NCI-H82 (cell line): ENCODE measurements at regions not wholly inside any gene's neighbourhood (a gene's known extent, or its start where the extent isn't known, plus 50 kb on each side); places are given as distances from the start of the nearest gene placed in this dataset.
"Not testable (repeated sequence)": the region's sequence is repeated elsewhere in the genome, so short reads cannot be mapped to it uniquely, and the experiment has no call there.

Source experiments
- DNase-seq: peaks from one replicate; lab custom pipeline; 2025; lab: John Stamatoyannopoulos, UW

GRCh38 chr13:58369936-58370335 lies 738.4 kb downstream of the PCDH17 start:
- DNase-seq = no peak

DNA sequence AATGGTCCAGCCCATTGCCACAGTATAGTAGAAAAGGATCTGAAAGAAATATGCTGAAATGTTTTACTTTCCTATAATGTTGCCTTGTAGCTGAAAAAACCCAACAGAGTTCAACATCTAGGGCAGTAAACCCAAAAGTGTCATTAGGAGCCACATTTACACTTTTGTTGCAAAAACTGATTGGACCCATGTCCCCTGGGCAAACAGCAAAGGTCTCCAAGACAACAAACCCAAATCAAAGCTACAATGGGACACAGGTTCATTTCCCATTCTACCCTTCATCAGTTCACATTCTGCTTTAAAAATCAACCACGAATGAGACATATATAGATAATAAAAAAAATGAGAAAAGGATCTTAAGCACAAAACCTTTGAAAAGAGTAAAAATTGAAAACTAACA lies 744.8 kb downstream of the PCDH17 start:
- DNase-seq = no peak

DNA sequence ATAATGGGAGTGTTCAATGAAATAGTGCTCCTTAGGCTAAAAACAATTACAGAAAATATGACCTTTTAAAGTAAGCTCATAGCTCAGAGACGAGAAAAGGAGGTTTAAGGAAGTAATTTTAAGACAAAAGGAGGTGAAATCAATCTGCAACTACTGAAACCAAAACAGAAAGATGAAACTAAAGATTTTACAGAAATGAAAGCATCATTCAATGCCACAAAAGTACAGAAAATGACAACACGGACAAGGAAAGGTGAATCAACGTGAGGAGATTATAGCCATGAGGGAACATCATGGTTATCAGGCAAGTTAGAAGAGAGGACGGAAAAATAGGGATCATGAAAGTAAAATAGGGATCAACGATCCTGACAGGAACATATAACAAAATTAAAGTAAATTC lies 745.2 kb downstream of the PCDH17 start:
- no peak for DNase-seq

DNA sequence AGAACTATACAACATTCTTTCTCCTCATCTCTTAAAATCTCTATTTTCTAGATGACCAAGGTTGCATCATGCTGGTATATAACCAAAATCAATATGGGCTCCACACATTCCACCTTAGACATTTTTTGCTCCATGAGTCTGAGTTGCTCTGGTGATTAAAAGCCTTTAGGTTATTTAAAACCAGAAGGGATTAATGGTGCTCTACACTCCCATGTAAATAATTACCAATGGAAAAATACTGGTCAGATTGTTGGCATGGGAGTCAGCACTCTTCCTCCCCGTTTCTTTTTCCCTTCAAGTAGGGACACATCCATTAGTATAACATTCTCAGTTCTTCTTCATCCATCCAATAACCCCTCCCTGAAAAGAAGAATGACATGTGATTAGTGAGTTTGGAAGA lies 747.7 kb downstream of the PCDH17 start:
- no peak for DNase-seq

GRCh38 chr13:58385336-58385735 lies 753.8 kb downstream of the PCDH17 start:
- DNase-seq = not testable (repeated sequence)

- DNase-seq = no peak
Observed at GRCh38 chr13:58397596-58398387, 766.2 kb downstream of the PCDH17 start.

- DNase-seq = no peak
Observed at GRCh38 chr13:58399263-58399662, 767.7 kb downstream of the PCDH17 start.

DNA sequence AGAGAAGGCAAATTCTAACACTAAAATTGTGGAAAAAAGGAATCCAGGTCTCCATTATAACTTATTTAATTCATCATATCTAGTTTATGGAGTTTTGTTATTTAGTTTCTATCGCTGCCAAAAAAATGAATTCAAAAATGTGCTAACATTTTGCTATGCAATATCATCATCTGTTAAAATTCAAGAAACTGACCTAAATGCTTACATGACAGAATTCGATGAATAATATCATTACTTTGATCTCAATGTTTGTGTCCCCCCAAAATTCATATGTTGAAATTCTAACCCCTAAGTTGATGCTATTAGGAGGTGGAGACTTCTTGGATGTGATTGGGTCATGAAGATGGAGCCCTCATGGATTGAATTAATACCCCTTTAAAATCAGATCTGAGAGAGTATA lies 775.0 kb downstream of the PCDH17 start:
- no peak for DNase-seq

DNA sequence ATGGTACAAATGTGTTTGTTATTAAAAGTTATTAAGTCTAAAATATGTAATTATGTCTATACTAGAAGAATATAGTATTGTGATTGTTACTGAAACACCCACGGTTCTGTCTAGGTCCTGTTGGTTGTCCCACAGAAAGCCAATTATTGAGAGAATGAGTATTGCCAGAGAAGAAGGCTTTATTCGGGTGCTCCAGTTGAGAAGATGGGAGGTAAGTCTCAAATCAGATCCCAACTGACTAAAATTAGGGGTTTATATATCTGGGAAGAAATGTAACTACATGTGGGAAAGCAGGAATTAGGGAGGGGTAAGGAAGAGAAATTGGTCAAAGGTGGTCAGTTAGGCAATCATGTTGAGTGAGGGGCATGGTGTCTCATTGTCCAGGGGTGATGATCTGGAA lies 798.4 kb downstream of the PCDH17 start:
- no peak for DNase-seq

GRCh38 chr13:58434943-58435342 lies 803.4 kb downstream of the PCDH17 start:
- DNase-seq = no peak

GRCh38 chr13:58437427-58437826 lies 805.9 kb downstream of the PCDH17 start:
- no peak for DNase-seq

DNA sequence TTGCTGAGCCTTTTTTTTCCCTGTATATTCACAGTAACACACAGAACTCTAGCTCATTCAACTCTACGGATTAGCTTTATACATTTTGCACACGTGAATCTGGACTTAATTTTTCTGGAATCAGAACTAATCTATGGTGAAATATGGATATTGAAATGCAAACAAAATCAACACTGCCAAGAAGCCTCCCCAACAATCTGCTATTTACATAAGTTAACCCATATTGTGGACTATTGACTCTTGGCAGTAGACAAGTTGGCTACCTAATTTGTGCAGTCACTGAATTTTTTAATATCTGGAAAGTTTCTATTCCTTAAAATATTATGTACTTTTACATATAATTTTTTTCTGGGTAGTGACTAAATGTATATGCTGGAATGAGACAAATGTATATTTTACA lies 815.4 kb downstream of the PCDH17 start:
- DNase-seq = no peak

DNA sequence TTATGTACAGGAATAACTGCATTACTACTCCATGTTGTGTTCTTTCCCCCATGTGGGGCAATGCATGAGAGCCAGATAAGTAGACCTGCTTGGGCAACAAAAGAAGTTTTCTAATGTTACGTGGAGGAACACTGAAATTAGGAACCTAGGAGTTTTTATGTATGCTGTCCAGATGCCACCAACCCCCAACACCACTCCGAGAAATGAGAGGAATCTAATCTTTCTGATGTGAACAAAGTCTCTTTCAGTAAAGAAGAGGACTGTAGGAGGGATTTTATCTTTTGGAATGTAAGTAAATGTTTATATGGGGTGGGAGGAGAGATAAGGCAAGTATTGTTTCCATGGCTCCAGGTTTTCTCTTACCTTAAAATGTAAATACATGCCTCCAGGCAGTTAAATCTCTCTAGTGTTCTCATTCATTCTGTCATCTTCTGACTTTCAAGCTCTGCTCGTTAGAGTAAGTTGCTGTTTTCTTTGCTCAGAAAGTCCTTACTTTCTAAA lies 820.6 kb downstream of the PCDH17 start:
- DNase-seq = no peak

DNA sequence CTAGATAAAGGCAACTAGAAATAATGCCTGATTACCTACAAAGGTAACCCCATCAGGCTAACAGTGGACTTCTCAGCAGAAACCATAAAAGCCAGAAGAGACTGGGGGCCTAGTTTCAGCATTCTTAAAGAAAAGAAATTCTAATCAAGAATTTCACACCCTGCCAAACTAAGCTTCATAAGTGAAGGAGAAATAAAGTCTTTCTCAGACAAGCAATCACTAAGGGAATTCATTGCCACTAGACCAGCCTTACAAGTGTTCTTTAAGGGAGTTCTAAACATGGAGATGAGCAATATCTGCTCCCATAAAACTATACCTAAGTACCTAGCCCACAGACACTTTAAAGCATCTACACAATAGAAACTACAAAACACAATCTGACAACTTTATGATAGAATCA lies 823.5 kb downstream of the PCDH17 start:
- DNase-seq = no peak

DNA sequence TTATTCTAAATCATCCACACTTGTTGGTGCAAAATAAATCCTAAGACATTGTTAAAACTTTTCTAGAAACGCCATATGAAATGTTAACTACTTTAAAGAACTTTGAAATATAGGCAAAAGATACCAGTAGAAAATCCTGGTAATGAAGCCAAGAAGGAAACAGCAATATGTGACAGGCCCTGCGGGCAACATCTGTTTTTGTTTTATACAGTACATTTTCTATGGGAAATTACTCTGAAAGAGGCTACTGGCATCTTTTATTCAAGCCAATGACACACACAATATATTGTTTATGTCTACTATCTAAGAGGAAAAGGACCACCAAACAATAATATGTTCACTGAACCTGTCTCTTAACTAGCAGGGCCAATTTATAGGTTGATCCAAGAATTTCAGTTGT lies 829.7 kb downstream of the PCDH17 start:
- no peak for DNase-seq

DNA sequence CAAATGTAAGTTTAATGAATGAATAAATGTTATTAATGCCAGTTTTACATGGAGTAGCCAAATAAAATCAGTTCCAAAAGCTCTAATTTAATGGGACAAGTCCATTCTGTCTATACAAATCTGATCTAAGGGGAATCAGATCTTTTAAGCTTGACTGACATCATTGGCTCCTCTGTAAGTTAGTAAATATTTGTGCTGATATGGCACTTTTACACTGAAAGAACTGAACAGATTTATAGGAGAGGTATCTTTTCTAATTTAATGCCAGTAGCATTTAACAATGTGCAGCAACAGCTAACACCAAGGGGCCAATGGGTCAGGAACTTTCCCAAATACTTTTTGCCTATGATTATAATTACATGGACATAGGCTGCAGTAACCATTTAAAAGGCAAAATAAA lies 832.3 kb downstream of the PCDH17 start:
- DNase-seq = no peak

DNA sequence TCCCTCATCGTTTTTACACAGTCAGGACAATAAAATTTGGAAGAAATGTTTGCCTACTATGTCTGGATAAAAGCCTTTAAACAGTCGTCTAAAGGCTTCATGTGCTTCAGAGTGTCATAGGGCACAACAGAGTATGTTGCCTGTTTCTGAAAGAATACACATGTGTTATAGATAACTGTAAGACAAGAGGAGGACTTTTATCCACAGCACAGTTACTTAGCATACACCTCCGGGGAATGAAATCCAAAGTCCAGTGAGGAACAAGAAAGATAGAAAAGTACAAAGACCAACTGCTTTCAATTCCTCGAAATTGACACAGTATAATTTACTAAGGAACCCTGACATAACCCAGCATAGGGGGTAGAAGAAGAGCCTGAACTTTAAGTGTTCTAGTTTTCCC lies 835.6 kb downstream of the PCDH17 start:
- DNase-seq = no peak

DNA sequence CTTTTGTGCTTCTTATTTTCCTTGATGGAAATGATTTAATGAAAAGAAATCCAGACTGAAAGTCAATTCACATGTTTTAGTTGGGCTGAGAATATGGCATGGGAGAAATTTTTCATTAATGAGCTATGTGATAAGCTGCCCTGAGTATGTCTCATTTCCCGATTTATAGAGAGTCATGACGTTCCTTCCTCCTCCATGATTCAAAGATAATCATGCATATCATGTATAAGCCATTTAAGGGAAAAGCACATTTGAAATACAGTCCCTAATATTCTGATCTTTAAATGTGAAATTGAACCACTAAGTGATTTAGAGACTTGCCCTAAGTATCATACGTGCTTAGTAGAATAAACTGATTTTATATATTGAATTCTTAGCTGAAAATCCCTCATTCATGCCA lies 840.9 kb downstream of the PCDH17 start:
- no peak for DNase-seq

- no peak for DNase-seq
Observed at GRCh38 chr13:58474581-58474980, 843.0 kb downstream of the PCDH17 start.

- no peak for DNase-seq
Observed at GRCh38 chr13:58476206-58476918, 844.8 kb downstream of the PCDH17 start.

DNA sequence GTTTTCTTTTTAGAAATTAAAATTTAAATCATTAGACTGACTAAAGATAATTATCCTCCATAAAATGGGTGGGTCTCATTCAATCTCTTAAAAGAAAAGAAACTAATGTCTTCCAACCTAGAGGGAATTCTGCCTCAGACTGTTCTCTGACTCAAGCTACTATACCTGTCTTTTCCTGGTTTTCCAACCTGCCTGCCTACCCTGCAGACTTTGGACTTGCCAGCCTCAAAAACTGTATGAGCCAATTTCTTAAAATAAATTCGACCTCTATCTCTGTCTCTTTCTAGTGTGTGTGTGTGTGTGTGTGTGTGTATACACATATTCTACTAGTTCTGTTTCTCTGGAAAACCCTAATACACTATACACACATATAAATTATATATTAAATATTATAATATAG lies 847.3 kb downstream of the PCDH17 start:
- no peak for DNase-seq

DNA sequence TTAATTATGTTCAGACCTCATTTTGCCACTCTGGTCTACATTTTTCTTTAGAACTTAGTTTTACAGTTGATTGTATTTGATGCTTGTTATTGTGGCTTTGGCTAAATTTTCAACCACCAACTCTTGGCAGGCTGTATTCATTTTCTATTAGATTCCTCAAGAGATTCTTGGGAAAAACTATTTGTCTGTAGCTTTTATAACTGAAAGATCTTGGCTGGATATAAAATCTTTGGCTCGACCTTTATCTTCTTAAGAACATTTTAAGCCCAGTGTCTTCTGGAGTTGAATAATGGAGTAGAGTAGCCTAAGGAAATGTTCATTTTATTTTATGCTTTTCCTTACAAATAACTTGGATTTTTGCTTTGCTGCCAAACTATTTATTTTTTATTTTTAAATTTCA lies 848.5 kb downstream of the PCDH17 start:
- no peak for DNase-seq

DNA sequence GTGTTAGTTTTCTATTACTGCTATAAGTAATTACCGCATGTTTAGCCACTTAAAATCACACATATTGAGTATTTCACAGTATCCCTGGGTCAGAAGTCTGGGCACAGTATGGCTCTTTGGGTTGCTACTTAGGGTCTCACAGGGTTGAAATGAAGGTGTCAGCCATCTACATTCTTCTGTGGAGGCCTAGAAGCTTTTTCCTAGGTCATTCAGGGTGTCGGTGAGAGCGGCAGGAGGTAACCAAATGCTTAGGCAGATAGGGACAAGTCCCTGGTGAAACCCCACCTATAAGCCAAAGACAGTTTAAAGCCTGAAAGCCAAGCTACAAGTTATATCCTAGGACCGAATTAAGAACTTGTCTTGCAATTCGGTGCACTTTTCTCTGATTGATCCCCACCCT lies 856.7 kb downstream of the PCDH17 start:
- DNase-seq = no peak

DNA sequence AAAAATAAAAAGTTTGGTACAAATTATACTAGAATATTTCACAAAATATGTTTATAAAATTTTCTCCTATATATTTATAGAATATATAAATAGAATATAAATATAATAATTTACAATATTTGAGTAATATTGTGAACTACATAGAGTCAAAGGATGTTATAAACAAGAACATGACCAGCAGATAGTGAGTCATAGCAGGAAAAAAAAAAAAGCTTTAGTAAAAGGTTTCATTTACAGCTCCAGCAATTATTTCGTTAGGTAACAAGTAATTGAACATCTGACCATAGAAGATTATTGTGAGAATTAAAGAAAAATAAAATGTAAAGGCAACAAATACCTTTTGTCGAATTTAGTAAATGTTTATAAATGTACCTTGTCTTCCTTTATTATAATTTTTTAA lies 864.1 kb downstream of the PCDH17 start:
- no peak for DNase-seq
